Mammary epithelial cell (primary cell): ENCODE measurements at regions not wholly inside any gene's neighbourhood (a gene's known extent, or its start where the extent isn't known, plus 50 kb on each side); places are given as distances from the start of the nearest gene placed in this dataset.

Experiments used
- EZH2 ChIP-seq: IDR thresholded peaks from 2 replicates; pipeline ENCODE4 v1.6.1; 2012; ENCODE audit warnings: low read length, inconsistent platforms, borderline replicate concordance
- TF ChIP-seq, protein P1 (sequence below), 2 donors: IDR thresholded peaks in 1 of 2; conservative IDR thresholded peaks in 1 of 2; 2 replicates each; pipeline ENCODE4 v1.5.1; 2011 to 2012; ENCODE audit warnings: inconsistent platforms in 2 of 2, low read length in 2 of 2, mild to moderate bottlenecking in 2 of 2, control low read depth in 1 of 2, low read depth in 1 of 2; ENCODE audit not compliant: insufficient read depth in 1 of 2; ENCODE audit errors: extremely low read depth in 1 of 2

GRCh38 chr5:124054564-124054963, 542.6 kb downstream of the CSNK1G3 start:
- TF ChIP-seq, protein P1, sequence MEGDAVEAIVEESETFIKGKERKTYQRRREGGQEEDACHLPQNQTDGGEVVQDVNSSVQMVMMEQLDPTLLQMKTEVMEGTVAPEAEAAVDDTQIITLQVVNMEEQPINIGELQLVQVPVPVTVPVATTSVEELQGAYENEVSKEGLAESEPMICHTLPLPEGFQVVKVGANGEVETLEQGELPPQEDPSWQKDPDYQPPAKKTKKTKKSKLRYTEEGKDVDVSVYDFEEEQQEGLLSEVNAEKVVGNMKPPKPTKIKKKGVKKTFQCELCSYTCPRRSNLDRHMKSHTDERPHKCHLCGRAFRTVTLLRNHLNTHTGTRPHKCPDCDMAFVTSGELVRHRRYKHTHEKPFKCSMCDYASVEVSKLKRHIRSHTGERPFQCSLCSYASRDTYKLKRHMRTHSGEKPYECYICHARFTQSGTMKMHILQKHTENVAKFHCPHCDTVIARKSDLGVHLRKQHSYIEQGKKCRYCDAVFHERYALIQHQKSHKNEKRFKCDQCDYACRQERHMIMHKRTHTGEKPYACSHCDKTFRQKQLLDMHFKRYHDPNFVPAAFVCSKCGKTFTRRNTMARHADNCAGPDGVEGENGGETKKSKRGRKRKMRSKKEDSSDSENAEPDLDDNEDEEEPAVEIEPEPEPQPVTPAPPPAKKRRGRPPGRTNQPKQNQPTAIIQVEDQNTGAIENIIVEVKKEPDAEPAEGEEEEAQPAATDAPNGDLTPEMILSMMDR (conservative IDR thresholded peaks at IDR 0.05 in 1 of 2, IDR thresholded peaks at IDR 0.05 in 1 of 2; ENCODE audit: extremely low read depth in 1 of 2, insufficient read depth in 1 of 2, low read depth in 1 of 2, low read length in 2 of 2) = no peak
- no peak for TF ChIP-seq EZH2
